Panc1 (cell line): ENCODE measurements at regions not wholly inside any gene's neighbourhood (a gene's known extent, or its start where the extent isn't known, plus 50 kb on each side); places are given as distances from the start of the nearest gene placed in this dataset.

ENCODE experiments used
- CTCF ChIP-seq: fragments of 450-650 bp; IDR thresholded peaks from 2 replicates; pipeline ENCODE4 v1.5.1; 2017; ENCODE audit warnings: mild to moderate bottlenecking
- SIN3A ChIP-seq: IDR thresholded peaks from 2 replicates; pipeline ENCODE4 v1.6.1; 2012; ENCODE audit warnings: low read depth, mild to moderate bottlenecking, low read length, moderate library complexity, borderline replicate concordance; ENCODE audit not compliant: insufficient read depth

GRCh38 chr17:72412650-72413076, 291.8 kb downstream of the SOX9 start:
- TF ChIP-seq CTCF, result no peak
- no peak for TF ChIP-seq SIN3A
